HG02884 (cell line): ENCODE measurements at regions not wholly inside any gene's neighbourhood (a gene's known extent, or its start where the extent isn't known, plus 50 kb on each side); places are given as distances from the start of the nearest gene placed in this dataset.

ENCODE experiments used
- ATAC-seq: cut with Tn5 transposase; IDR thresholded peaks from one replicate; pipeline ENCODE4 v1.9.1; 2021; ENCODE audit warnings: mild to moderate bottlenecking, moderate library complexity; ENCODE audit not compliant: unreplicated experiment

DNA sequence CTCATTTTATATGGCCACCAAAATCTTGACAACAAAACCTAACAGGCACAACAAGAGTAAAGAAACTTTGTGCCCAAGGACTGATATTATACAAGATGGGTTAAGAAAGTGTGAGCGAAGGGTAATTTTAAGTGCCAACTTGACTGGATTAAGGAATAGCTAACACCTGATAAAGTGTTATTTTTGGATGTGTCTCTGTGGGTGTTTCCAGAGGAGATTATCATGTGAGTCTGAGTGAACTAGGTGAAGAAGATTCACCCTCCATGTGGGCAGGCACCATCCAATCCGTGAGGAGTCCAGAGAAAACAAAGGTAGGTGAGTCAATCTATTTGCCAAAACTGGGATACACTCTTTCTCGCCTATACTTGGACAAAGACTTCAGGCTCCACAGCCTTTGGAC, 461.6 kb downstream of the ETS1 start:
- ATAC-seq = no peak

DNA sequence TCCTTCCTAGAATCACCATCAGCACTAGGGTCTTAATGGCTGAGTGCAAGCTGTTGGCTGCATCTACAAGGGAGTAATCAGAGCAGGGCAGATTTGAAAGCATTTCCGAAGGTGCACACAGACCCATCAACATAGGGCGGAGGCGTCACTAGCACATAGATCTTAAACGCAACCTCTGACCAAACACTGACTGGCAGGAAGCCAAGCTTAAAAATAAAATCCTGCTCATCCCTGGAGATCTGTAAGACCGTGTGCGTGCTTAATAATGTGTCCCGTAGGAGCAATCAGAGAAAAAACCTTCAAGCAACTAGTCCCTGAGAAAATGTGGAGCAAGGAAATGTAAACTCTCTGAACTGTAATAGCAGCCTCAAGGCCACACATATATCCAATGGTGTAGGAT, 470.5 kb downstream of the ETS1 start:
- no peak for ATAC-seq

DNA sequence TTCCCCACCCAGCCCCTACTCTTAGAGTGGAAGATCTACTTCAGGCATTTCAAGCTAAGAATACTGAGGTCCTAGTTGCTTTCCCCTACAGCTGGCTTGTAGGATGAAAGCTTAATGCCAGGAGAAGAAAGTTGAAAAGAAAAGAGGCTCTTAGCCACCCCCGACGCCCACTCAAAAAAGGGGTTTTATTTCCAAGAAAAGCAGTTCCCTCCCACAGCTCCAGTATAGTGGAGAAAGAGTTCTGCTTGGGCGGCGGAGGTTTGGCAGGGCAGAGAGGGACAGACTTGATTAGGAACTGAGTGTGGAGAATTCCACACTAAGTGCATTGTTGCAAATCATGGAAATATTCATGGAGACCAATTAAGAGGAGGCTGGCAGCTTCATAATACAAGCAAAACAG, 470.9 kb downstream of the ETS1 start:
- no peak for ATAC-seq

DNA sequence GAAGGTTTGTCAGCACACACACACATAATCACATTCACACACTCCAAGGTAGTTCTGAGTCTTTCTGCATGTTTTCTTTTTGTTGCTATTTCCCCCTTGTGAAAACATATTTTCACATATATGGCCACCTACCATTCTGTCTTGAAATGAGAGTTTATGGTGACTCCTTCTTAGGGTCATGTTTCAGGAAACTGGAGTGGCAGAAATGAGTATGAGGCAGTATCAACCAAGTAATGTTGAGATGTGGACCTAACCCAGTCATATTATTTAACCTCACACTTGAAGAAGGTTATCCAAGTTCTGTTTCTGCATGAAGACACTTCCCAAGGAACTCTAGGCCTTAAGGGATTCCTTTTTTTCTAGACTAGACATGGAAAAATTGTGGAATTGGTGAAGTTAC, 481.4 kb downstream of the ETS1 start:
- ATAC-seq = no peak

DNA sequence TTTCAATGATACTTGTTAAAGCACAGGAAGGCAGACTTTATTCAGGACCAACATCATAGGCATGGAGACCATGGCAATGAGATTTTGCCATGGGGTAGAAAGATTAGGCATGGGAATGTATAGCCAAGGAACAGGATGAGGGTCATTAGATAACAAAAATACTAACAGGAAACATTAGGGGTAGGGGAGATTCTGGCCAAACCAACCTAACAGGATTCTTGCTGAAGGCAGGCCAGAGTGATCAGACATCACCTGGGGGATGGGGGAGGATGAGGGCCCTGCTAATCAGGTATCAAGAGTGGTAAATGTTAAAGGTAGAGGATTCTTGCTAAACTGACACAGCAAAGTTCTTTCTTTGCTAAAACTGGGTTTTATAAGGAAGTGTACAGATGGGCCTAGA, 481.8 kb downstream of the ETS1 start:
- no peak for ATAC-seq

DNA sequence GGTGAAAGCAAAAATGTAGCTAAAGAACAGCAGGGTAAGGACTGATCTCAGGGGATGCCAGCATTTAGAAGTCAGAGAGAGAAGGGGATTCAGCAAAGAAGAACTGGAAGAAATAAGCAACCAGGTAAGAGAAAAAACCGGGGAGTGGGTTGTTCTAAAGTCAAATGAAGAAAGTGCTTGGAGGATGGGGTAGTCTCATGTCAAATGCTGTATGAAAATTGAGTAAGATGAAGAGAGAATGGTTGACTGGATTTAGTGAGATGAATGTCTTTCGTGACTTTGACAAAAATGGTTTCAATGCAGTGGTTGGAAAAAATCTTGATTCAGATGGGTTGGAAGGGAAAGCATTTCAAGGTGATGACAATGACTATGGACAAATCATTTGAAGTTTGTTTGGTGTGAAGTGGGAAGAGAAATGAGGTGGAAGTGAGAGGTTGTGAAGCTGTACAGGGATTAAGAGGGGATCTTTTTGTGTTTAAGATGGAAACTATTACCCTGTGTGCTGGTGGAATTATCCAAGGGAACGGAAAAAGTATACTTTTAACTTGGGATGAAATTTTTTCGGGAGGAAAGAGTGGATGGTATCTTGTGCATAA, 484.0 kb downstream of the ETS1 start:
- no peak for ATAC-seq

DNA sequence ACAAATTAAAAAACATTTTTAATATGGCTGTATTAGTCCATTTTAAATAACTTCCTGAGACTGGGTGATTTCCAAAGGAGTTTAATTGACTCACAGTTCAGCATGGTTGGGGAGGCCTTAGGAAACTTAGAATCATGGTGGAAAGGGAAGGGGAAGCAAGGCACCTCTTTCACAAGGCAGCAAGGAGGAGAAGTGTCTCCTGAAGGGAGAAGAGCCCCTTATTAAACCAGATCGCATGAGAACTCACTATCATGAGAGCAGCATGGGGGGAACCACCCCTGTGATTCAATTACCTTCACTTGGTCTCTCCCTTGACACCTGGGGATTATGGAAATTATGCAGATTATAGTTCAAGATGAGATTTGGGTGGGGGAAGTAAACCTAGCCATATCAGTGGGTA, 488.6 kb downstream of the ETS1 start:
- no peak for ATAC-seq

DNA sequence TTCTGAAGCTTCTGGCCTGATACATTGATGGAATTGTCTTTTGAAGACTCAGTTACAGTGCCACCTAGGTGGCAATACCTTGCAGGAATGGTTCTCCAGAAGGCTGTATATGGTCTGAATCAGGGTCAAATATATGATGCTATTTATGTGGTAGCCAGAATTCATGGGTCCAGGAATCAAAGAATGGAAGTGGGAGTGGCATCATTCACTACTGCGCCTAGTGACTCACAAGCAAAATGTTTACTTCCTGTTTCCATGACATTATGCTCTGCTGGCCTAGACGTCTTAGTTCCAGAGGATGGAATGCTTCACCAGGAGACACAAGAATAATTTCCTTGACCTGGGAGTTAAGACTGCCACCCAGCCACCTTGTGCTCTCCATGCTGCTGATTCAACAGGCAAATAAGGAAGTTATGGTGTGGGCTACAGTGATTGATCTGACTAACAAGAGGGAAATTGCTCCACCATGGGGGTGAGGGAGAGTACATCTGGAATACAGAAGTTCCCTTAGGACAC, 491.8 kb downstream of the ETS1 start:
- no peak for ATAC-seq

DNA sequence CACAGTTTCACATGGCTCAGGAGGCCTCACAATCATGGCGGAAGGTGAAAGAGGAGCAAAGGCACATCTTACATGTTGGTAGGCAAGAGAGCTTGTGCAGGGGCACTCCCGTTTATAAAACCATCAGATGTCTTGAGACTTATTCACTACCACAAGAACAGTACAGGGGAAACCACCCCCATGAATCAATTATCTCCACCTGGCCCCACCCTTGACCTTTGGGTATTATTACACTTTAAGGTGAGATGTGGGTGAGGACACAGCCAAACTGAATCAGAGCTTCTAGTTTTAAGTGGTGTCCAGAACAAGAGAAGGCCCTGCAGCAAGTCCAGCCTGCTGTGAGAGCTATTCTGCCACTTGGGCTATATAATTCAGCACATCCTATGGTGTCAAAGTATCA, 493.7 kb downstream of the ETS1 start:
- ATAC-seq = no peak

DNA sequence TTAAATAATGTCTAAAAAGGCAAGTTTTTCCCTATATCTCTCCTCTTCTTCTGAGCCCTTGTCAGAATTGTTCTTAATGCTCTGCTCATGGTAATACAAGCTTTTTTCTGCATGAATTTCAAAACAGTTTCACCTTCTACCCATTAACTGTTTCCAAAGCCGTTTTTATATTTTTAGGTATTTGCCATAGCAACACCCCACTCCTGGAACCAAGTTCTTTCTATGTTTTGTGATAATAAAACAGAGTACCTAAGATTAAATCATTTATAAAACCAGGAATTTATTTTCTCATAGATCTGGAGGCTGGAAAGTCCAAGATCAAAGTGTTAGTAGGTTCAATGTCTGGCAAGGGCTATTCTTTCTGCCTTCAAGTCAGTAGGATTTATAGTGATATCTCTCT, 497.4 kb downstream of the ETS1 start:
- ATAC-seq = no peak

DNA sequence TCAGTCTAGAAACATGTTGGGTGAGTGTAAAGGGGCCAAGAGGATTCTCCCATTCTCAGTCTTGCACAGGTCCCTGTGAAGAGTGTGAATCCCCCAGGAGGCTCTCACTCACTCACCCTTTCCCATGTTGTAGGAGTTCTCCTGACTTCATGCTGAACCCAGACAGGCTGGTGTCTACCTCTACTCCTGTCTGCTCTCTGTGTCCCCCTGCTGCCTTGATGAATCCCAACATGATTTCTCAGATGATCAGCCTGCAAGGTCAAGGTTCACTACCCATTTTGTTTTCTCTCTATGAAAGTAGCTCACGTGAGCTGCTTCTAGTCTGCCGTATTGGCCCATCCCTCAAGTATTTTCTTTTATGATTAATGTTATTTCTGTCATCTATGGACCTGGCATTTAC, 500.6 kb downstream of the ETS1 start:
- ATAC-seq = no peak

DNA sequence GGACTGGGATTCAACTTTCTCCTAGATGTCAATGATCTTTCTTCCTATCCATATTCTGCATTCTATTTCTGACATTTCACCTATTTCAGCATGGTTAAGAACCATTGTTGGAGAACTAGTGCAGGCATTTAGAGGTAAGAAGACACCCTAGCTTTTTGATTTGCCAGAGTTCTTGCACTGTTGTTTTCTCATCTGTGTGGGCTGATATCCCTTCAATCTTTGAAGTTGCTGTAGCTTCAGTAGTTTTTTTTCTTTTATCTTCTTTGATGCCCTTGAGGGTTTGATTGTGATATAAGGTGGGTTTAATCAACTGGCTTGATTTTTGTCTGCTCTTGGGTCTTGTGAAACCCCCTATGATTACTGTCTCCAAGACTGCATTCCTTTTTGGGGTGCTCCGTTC, 502.1 kb downstream of the ETS1 start:
- ATAC-seq = no peak

DNA sequence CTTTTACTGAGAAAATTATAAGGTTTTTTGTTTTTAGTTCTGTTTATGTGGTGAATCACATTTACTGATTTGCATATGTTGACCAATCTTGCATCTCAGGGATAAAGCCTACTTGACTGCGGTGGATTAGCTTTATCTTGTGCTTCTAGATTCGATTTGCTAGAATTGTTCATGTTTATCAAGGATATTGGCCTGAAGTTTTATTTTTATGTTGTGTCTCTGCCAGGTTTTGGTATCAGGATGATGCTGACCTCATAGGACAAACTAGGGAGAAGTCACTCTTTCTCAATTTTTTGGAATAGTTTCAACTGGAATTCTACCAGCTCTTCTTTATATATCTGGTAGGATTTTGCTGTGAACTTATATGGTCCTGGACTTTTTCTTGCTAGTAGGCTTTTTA, 504.8 kb downstream of the ETS1 start:
- no peak for ATAC-seq

DNA sequence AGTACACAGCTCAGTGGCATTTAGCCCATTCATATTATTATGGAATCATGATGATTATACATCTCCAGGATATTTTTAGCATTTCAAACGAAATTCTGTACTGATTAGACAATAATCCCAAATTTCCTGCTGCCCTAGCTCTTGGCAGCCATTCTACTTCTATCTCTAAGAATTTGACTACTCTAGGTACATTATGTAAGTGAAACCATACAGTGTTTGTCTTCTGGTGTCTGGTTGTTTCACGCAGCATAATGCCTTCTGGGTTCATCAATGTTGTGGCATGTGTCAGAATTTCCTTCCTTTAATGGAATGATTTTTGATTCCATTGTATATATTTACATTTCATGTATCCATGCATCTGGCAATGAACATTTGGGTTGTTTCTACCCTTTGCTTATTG, 517.7 kb downstream of the ETS1 start:
- no peak for ATAC-seq

DNA sequence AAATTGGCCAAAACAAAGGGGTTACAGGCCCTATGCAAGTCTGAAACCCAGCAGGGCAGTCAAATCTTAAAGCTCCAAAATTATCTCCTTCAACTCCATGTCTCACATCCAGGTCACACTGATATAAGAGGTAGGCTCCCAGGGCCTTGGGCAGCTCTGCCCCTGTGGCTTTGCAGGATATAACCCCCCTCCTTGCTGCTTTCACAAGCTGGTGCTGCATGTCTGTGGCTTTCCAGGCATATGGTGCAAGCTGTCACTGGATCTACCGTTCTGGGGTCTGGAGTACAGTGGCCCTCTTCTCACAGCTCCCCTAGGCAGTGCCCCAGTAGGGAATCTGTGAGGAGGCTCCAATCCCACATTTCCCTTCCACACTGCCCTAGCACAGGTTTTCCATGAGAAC, 519.6 kb downstream of the ETS1 start:
- ATAC-seq = no peak

DNA sequence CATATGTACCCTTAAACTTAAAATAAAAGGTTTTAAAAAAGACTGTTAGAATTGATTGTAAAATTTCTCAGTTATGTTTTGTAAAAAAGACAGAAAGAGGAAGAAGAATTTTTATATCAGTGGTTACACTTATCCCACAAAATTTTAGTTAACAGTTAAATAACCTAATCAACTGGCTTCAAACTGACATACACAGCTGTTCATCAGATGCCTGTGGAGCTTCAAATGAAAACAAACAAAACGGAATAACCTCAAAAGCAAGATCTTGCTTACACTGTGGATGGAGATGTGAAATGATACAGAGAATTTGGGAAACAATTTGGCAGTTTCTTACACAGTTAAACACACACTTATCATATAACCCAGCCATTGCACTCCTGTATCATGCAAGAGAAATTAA, 521.0 kb downstream of the ETS1 start:
- ATAC-seq = no peak

DNA sequence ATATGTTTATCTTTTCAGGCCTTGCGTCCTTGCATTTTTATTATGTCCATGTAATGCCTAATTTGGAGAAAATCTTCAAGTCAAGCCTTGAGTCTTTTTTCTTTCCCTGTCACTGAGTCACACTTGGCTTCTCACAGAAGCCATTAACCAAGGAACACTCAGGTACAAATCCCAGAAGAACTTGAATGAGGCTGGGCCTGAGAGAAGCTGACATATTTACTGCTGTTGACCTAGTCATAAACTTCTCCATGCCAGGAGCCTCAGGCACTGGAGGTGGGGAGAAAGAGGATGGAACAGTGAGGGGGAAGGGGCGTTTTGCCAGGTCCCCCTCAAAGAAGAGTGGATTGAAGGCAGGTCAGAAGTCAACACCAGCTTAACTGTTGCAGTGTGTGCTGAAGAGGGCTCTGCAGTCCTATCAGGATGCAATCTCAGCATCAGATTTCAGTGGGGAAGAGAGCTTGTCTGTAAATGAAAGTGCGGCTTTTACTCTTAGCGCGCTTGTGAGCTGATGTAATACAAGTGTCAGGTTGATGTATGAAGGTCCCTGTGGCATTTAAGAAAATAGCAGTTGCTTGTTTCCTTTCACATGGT, 526.0 kb downstream of the ETS1 start:
- no peak for ATAC-seq

DNA sequence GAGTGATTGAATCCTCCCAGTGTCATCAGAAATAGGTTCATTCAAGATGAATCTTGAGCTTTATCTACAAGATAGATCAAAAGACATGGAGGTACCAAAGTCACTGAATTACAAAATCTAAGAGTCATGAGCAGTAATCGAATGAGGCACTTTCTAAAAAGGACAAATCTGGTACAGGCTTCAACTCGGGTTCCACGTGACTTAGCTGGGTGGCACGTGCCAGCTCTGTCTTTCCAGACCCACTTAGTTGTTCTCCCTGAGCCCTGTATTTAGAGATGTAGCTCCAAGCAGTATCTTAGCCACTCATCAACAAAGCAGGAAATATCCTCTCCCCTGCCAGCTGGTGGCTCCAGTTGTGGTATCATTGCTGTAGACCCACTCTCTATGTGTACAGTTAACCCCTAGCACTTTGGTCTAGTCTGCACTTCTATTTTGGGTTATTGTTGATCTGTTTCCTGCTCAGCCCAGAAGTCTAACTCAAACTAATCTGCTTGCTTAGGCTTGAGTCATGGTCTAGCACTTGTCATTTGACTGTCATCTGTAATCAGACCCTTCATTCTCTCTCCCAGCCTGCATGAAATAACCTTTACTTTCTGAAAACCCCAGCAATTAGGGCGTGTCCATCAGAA, 528.7 kb downstream of the ETS1 start:
- no peak for ATAC-seq

DNA sequence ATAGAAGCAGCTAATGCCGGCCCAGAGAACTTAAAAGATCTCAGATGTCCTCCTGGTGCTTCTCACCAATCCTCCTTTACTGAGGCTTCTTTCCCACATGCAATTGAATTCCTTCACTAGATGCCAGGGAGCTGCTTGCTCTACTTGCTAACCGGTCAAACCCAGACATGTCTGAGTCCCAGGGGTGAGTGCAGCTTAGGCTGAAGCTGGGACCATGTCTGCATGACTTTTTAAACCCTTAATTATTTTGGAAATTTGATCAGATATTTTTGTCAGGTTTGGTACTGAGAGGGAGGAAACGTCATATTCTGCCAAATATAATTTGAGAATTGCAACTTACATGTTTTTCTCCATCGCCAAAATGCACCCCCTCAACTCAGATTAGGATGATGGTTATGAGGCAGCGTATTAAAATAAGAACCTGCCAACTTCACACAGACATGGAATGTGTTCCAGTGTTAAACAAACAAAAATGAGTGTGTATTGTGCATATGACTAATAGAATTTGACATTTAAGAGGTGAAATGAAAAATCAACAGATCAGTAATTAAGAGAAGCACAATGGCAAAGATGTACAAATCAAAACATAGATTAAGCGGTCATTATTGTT, 529.5 kb downstream of the ETS1 start:
- ATAC-seq = no peak

DNA sequence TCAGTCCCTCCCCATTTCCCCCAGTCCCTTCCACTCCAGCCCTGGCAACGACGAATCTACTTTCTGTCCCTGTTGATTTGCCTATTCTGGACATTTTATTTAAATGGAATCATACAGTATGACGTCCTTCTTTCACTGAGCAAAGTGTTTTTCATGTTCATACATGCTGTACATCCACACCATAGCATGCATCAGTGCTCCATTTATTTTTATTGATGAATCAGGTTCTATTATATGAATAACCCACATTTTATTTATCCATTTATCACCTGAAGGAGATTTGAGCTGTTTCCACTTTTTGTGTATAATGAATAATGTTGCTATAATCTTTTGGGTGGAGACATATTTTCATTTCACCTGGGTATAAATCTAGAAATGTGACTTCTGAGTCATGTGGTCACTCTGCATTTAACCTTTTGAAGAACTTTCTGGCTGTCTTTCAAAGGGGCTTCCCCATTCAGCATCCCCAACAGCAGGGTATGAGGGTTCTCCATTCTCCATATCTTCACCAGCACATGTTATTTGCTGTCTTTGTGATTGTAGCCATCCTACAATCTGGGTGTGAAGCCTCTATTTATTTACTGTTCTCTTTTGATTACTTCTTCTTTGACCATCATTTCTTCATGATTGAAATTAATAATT, 531.7 kb downstream of the ETS1 start:
- ATAC-seq = no peak

DNA sequence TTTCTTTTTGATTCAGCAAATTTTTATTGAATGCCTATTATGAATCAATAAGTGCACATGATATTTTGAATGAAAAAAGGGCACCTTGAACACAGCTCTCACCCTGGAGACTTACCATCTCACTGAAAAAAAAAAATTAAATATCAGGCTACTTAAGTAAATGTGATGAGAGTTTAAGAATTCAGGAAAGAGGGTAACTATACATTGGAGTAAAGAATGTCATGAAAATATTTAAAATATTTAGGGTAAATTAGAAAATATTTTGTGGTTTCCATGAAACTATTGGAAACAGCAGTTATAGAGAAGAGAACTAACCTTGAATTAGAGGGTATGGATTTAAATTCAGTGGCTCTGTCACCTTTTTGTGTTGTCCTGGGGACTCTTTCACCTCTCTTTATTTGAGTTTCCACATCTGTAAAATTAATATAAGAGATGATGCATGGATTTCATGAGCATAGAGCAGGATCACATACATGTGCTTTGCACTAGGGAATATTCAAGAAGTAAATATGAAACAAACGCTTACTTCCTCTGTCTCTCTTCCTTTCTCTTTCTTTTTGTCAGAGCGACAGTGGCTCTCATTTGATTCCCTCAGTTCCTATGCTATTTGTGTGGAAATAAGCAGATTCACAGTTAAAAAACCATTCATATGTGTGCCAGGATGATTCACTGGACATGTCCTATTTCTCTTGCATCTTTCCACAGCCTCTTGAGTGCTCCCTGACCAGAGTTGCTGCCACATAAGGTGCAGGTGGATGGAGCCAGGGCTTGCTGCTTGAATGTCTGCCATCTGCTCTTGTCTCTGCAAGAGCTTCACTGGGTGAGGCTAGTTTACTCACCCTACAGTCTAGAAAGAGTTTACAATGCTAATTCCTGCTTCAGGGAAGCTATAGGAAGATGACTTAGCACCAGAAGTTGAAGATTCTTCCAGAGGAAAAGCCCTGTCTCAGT, 533.1 kb downstream of the ETS1 start:
- peak; percentile 63 for ATAC-seq
